GM20000 (cell line): ENCODE measurements at regions not wholly inside any gene's neighbourhood (a gene's known extent, or its start where the extent isn't known, plus 50 kb on each side); places are given as distances from the start of the nearest gene placed in this dataset.

Experiments used
- DNase-seq: peaks from one replicate; pipeline ENCODE4 v3.0.0; 2012; ENCODE audit warnings: low spot score
- TF ChIP-seq, protein P1 (sequence below): IDR thresholded peaks from 2 replicates; pipeline ENCODE4 v1.5.1; 2012; ENCODE audit warnings: mild to moderate bottlenecking, control low read depth; ENCODE audit errors: extremely low read depth, missing control alignments

DNA sequence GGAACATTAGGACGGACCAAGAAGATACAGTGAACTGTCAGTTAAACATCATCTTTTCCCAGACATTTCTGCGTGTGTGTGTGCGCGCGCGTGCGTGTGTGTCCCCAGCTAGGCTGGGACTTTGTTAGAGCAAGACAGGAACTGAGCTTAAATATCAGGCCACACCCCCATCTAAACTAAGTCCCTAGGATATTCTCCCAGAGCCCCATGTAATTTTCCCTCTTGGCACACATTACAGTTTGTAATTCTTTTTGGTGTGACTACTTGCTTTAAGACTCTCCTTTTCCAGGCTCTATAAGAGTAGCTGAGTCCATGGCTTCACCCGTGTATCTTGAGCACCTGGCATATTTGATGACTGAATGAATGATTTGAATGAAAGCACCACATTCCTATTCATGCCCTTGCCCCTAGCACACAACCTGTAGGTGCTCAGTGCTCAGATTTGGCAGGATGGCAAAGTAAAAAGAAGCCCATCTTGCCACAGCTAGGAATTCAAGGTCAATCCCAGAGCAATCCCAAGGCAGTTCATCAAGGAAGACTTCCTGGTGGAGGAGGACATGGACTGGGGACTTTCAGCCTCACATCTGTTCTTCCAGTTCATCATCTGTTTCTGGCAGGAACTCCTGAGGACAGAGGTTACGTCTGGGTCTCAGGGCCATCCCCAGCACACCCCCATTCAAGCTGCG lies 69.2 kb downstream of the MRPL14 start:
- no peak for DNase-seq
- TF ChIP-seq, protein P1, sequence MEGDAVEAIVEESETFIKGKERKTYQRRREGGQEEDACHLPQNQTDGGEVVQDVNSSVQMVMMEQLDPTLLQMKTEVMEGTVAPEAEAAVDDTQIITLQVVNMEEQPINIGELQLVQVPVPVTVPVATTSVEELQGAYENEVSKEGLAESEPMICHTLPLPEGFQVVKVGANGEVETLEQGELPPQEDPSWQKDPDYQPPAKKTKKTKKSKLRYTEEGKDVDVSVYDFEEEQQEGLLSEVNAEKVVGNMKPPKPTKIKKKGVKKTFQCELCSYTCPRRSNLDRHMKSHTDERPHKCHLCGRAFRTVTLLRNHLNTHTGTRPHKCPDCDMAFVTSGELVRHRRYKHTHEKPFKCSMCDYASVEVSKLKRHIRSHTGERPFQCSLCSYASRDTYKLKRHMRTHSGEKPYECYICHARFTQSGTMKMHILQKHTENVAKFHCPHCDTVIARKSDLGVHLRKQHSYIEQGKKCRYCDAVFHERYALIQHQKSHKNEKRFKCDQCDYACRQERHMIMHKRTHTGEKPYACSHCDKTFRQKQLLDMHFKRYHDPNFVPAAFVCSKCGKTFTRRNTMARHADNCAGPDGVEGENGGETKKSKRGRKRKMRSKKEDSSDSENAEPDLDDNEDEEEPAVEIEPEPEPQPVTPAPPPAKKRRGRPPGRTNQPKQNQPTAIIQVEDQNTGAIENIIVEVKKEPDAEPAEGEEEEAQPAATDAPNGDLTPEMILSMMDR = no peak

DNA sequence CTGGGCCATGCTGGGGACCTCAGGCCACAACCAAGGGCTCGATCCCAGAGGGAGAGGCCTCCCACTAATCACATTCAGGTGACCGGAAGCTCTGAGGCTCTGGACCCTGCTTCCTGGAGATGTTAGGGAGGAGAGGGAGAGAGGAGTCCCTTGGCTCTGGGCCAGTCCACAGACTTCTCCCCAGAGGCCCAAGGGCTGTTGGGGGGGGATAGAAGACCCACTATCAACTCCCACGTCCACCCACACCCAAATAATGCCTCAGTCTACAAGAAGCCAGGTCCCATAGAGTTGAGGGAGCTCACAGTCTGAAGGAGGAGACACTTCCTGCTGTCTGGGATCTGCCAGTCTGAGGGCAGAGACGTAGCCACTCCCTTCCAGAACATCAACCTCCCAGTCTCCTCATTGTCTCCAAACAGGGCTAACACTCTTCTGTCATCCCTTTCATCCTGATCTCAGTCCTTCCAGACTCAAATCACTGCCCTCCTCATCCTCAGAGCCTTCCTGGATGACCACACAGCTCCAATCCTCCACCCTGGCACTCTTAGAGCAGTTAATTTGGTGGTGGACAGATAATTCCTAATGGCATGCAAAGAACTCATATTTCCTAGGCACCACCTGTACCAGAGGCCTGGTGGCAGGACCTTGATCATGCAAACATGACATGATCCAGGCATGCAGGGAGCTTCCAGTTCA lies 69.9 kb downstream of the MRPL14 start:
- TF ChIP-seq, protein P1 = no peak
- no peak for DNase-seq

- TF ChIP-seq, protein P1 = no peak
- no peak for DNase-seq
Observed at GRCh38 chr6:44056392-44057237, 70.6 kb downstream of the MRPL14 start.

- no peak for DNase-seq
- TF ChIP-seq, protein P1 = no peak
Observed at GRCh38 chr6:44054721-44055559, 72.3 kb downstream of the MRPL14 start.

GRCh38 chr6:44053760-44054556 lies 73.3 kb downstream of the MRPL14 start:
- DNase-seq = no peak
- TF ChIP-seq, protein P1 = no peak

DNA sequence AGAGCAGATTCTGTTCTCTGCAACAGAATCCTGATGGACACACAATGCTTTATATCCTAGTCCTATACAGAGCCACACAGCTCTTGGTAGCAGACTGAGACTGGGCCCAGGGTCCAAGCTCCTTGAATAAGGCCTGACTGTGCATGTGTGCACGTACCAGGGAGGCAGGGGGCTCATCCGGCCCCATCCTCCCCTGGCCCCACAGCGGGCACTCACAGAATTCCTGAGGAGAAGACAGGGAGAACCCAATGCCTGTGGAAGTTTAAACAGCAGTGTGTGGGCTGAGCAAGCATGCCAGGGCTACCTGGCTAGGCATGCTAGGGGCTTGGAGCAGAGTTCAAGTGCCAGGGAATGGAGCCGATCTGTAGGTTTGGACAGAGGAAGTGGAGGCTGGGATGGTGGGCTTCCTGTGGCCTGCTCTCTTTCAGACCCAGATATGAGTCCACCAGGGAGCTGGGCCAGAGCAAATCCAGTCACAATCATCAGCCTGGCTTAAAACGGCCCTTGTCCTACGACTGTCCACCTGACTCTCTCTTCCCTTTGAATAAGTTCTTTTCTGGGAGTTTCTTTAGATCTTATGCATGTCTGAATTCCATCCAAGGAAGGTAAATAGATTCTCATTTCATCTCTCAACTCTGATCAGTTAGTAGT lies 74.0 kb downstream of the MRPL14 start:
- TF ChIP-seq, protein P1 = no peak
- no peak for DNase-seq
